ENCODE measurements at regions not wholly inside any gene's neighbourhood (a gene's known extent, or its start where the extent isn't known, plus 50 kb on each side); places are given as distances from the start of the nearest gene placed in this dataset.
A peak's percentile ranks its signal among the peaks of the same experiment; 100 is the strongest.

- FAIRE-seq, result no peak
- no peak for TF ChIP-seq SPI1 (IDR thresholded peaks at IDR 0.05; ENCODE audit: low read depth, low read length)
- no peak for TF ChIP-seq POLR2A (IDR thresholded peaks at IDR 0.05; ENCODE audit: low read depth, low read length)
- no peak for TF ChIP-seq POU2F2 (IDR thresholded peaks at IDR 0.05; ENCODE audit: low read depth, low read length)
- TF ChIP-seq TAF1 (IDR thresholded peaks at IDR 0.05; ENCODE audit: low read depth, low read length), result no peak
- TF ChIP-seq PAX5 (IDR thresholded peaks at IDR 0.05; ENCODE audit: insufficient read depth, low read length, severe bottlenecking), result no peak
- TF ChIP-seq POLR2AphosphoS5 (IDR thresholded peaks at IDR 0.05; ENCODE audit: low read depth, low read length), result no peak
- no peak for DNase-seq (ENCODE audit: insufficient read length, low spot score)
Measured at GRCh38 chr1:195243492-195243891, 1364.7 kb downstream of the KCNT2 start.

- FAIRE-seq (no peak), DNase-seq (ENCODE audit: insufficient read length, low spot score) (no peak)
- TF ChIP-seq SPI1 (IDR thresholded peaks at IDR 0.05; ENCODE audit: low read depth, low read length) (no peak), POLR2AphosphoS5 (IDR thresholded peaks at IDR 0.05; ENCODE audit: low read depth, low read length) (no peak), POLR2A (IDR thresholded peaks at IDR 0.05; ENCODE audit: low read depth, low read length) (no peak)
Measured at GRCh38 chr1:195241066-195241465, 1367.2 kb downstream of the KCNT2 start.

- FAIRE-seq, result no peak
- TF ChIP-seq POLR2AphosphoS5 (IDR thresholded peaks at IDR 0.05; ENCODE audit: low read depth, low read length) (no peak), SPI1 (IDR thresholded peaks at IDR 0.05; ENCODE audit: low read depth, low read length) (no peak), POU2F2 (IDR thresholded peaks at IDR 0.05; ENCODE audit: low read depth, low read length) (no peak), POLR2A (IDR thresholded peaks at IDR 0.05; ENCODE audit: low read depth, low read length) (no peak), PAX5 (IDR thresholded peaks at IDR 0.05; ENCODE audit: insufficient read depth, low read length, severe bottlenecking) (no peak), TAF1 (IDR thresholded peaks at IDR 0.05; ENCODE audit: low read depth, low read length) (no peak)
- no peak for DNase-seq (ENCODE audit: insufficient read length, low spot score)
Measured at GRCh38 chr1:195238313-195238712, 1369.9 kb downstream of the KCNT2 start.

GRCh38 chr1:195236991-195237889 is 1371.0 kb downstream of the KCNT2 start:
- no peak for DNase-seq (ENCODE audit: insufficient read length, low spot score)
- FAIRE-seq, result no peak
- no peak for TF ChIP-seq POLR2A (IDR thresholded peaks at IDR 0.05; ENCODE audit: low read depth, low read length)
- no peak for TF ChIP-seq POLR2AphosphoS5 (IDR thresholded peaks at IDR 0.05; ENCODE audit: low read depth, low read length)
- TF ChIP-seq TAF1 (IDR thresholded peaks at IDR 0.05; ENCODE audit: low read depth, low read length), result no peak
- no peak for TF ChIP-seq POU2F2 (IDR thresholded peaks at IDR 0.05; ENCODE audit: low read depth, low read length)
- TF ChIP-seq SPI1 (IDR thresholded peaks at IDR 0.05; ENCODE audit: low read depth, low read length), result no peak

GRCh38 chr1:195218428-195219212 is 1389.6 kb downstream of the KCNT2 start:
- no peak for DNase-seq (ENCODE audit: insufficient read length, low spot score)
- TF ChIP-seq SPI1 (IDR thresholded peaks at IDR 0.05; ENCODE audit: low read depth, low read length), result no peak
- no peak for TF ChIP-seq POLR2A (IDR thresholded peaks at IDR 0.05; ENCODE audit: low read depth, low read length)
- TF ChIP-seq POLR2AphosphoS5 (IDR thresholded peaks at IDR 0.05; ENCODE audit: low read depth, low read length), result no peak
- TF ChIP-seq TAF1 (IDR thresholded peaks at IDR 0.05; ENCODE audit: low read depth, low read length), result no peak
- no peak for TF ChIP-seq PAX5 (IDR thresholded peaks at IDR 0.05; ENCODE audit: insufficient read depth, low read length, severe bottlenecking)
- no peak for TF ChIP-seq POU2F2 (IDR thresholded peaks at IDR 0.05; ENCODE audit: low read depth, low read length)
- FAIRE-seq, result no peak

- DNase-seq (ENCODE audit: insufficient read length, low spot score) (no peak), FAIRE-seq (no peak)
- no peak for TF ChIP-seq PAX5 (IDR thresholded peaks at IDR 0.05; ENCODE audit: insufficient read depth, low read length, severe bottlenecking)
- TF ChIP-seq POU2F2 (IDR thresholded peaks at IDR 0.05; ENCODE audit: low read depth, low read length), result no peak
- TF ChIP-seq TAF1 (IDR thresholded peaks at IDR 0.05; ENCODE audit: low read depth, low read length), result no peak
- TF ChIP-seq POLR2AphosphoS5 (IDR thresholded peaks at IDR 0.05; ENCODE audit: low read depth, low read length), result no peak
- no peak for TF ChIP-seq POLR2A (IDR thresholded peaks at IDR 0.05; ENCODE audit: low read depth, low read length)
- TF ChIP-seq SPI1 (IDR thresholded peaks at IDR 0.05; ENCODE audit: low read depth, low read length), result no peak
Measured at GRCh38 chr1:195202241-195202640, 1406.0 kb downstream of the KCNT2 start.

- FAIRE-seq (no peak), DNase-seq (ENCODE audit: insufficient read length, low spot score) (no peak)
- TF ChIP-seq POLR2AphosphoS5 (IDR thresholded peaks at IDR 0.05; ENCODE audit: low read depth, low read length) (no peak), TAF1 (IDR thresholded peaks at IDR 0.05; ENCODE audit: low read depth, low read length) (no peak), POU2F2 (IDR thresholded peaks at IDR 0.05; ENCODE audit: low read depth, low read length) (no peak), PAX5 (IDR thresholded peaks at IDR 0.05; ENCODE audit: insufficient read depth, low read length, severe bottlenecking) (no peak), POLR2A (IDR thresholded peaks at IDR 0.05; ENCODE audit: low read depth, low read length) (no peak), SPI1 (IDR thresholded peaks at IDR 0.05; ENCODE audit: low read depth, low read length) (no peak)
Measured at GRCh38 chr1:195200772-195201171, 1407.5 kb downstream of the KCNT2 start.

- DNase-seq (ENCODE audit: insufficient read length, low spot score) (no peak), FAIRE-seq (no peak)
- TF ChIP-seq TAF1 (IDR thresholded peaks at IDR 0.05; ENCODE audit: low read depth, low read length) (no peak), PAX5 (IDR thresholded peaks at IDR 0.05; ENCODE audit: insufficient read depth, low read length, severe bottlenecking) (no peak), POLR2A (IDR thresholded peaks at IDR 0.05; ENCODE audit: low read depth, low read length) (no peak), SPI1 (IDR thresholded peaks at IDR 0.05; ENCODE audit: low read depth, low read length) (no peak), POLR2AphosphoS5 (IDR thresholded peaks at IDR 0.05; ENCODE audit: low read depth, low read length) (no peak), POU2F2 (IDR thresholded peaks at IDR 0.05; ENCODE audit: low read depth, low read length) (no peak)
Measured at GRCh38 chr1:195197116-195197515, 1411.1 kb downstream of the KCNT2 start.

- DNase-seq (ENCODE audit: insufficient read length, low spot score) (peak; percentile 7), FAIRE-seq (peak; percentile 82)
- TF ChIP-seq POLR2AphosphoS5 (IDR thresholded peaks at IDR 0.05; ENCODE audit: low read depth, low read length) (no peak), SPI1 (IDR thresholded peaks at IDR 0.05; ENCODE audit: low read depth, low read length) (peak; percentile 52)
Measured at GRCh38 chr1:195195423-195196057, 1412.7 kb downstream of the KCNT2 start.
